Heart left ventricle (tissue), 16 donors: ENCODE measurements at regions not wholly inside any gene's neighbourhood (a gene's known extent, or its start where the extent isn't known, plus 50 kb on each side); places are given as distances from the start of the nearest gene placed in this dataset.
"Not testable (repeated sequence)": the region's sequence is repeated elsewhere in the genome, so short reads cannot be mapped to it uniquely, and the experiment has no call there.

ENCODE experiments used
- ATAC-seq, 4 donors: fragments of 200-7000 bp; cut with Tn5 transposase; one replicate each; pipeline ENCODE4 v1.9.1; 2020 to 2022; ENCODE audit warnings: moderate library complexity in 4 of 4, mild to moderate bottlenecking in 3 of 4, moderate number of reproducible peaks in 1 of 4
- DNase-seq, 5 donors: peaks; one replicate each; pipeline ENCODE4 v3.0.0-alpha.2; 2020
- H3K27ac ChIP-seq, 12 donors: fragments of 200-600 bp; sonication (generic) in 4 of 12; one replicate each; pipeline versions ENCODE4 v1.5.0 to v1.8.0; 2016 to 2022; ENCODE audit warnings: mild to moderate bottlenecking in 2 of 12
- H3K27me3 ChIP-seq, 9 donors: fragments of 200-600 bp; sonication (generic) in 2 of 9; one replicate each; pipeline versions ENCODE4 v1.5.1 to v1.8.0; 2016 to 2022; ENCODE audit warnings: mild to moderate bottlenecking in 3 of 9
- H3K36me3 ChIP-seq, 9 donors: fragments of 200-600 bp; sonication (generic) in 2 of 9; one replicate each; pipeline versions ENCODE4 v1.5.0 to v1.8.0; 2018 to 2022; ENCODE audit warnings: mild to moderate bottlenecking in 2 of 9
- H3K4me1 ChIP-seq, 12 donors: fragments of 200-600 bp; sonication (generic) in 4 of 12; one replicate each; pipeline versions ENCODE4 v1.5.0 to v1.8.0; 2016 to 2022; ENCODE audit warnings: mild to moderate bottlenecking in 3 of 12
- H3K4me3 ChIP-seq, 12 donors: fragments of 200-600 bp; sonication (generic) in 4 of 12; one replicate each; pipeline versions ENCODE4 v1.5.0 to v1.8.0; 2017 to 2022; ENCODE audit warnings: mild to moderate bottlenecking in 9 of 12, moderate library complexity in 4 of 12
- H3K9me3 ChIP-seq, 12 donors: fragments of 200-600 bp; sonication (generic) in 4 of 12; one replicate each; pipeline versions ENCODE4 v1.5.0 to v1.8.0; 2016 to 2022; ENCODE audit warnings: mild to moderate bottlenecking in 1 of 12
- CTCF ChIP-seq, 12 donors: fragments of 200-600 bp; sonication (generic) in 4 of 12; IDR thresholded peaks; one replicate each; pipeline versions ENCODE4 v1.5.0 to v1.8.0; 2018 to 2022; ENCODE audit warnings: antibody characterized with exemption in 12 of 12, mild to moderate bottlenecking in 5 of 12
- POLR2A ChIP-seq, 2 donors: fragments of 450-650 bp; IDR thresholded peaks; one replicate each; pipeline ENCODE4 v1.6.1; 2017; ENCODE audit warnings: antibody characterized with exemption in 2 of 2, mild to moderate bottlenecking in 2 of 2, moderate library complexity in 2 of 2
- WGBS, 4 donors: extraction: QIAGEN DNeasy Blood & Tissue Kit in 2 of 4; methylation state at CpG; one replicate each; pipeline versions ENCODE4 v1.1.5 to v1.1.7; 2013 to 2018; 5-methylcytosine and 5-hydroxymethylcytosine counted together
- intact Hi-C, 10 donors: fragments of 100-400 bp; cut with DNase I; formaldehyde crosslinking; loops; one replicate each; pipeline versions ENCODE4 v1.11.1 to v1.14.2; 2022
- donor health status: ischemic (EF 13 %, LVEDD 7.1; RV severe dilation, severe dysfunction).
- donor health status: healthy with polysubstance abuse.
- donor health status: DM: no; HTN: yes; CAD: no.
- donor health status: DM: no; HTN: no; CAD: no.
- donor health status: ischemic (EF 25% LVEDD 6.9; RV normal size, moderate dysfunction).
- donor health status: ischemic (EF 25% LVEDD 5.7; RV mildly dilated, moderate dysfunction).
- donor health status: healthy.
- donor health status: DM: yes; HTN: yes; CAD: no.
- donor health status: ischemic (EF 35%, LVEDD 5.7; RV mildly dilated, moderate dysfunction).
- donor health status: nonischemic (EF 11% LVEDD 7.7; RV severe dilation, severe dysfunction).
- donor health status: DM: yes; HTN: yes; CAD: no.
- donor health status: PGD.
- donor health status: ischemic (EF 29% LVEDD 5.4; RV normal size, mild dysfunction).
- donor health status: nonischemic (EF 23%, LVEDD 6.1; RV moderate dilation, normal function).

- peaks cover 0 to 54% (median 0%) of the 10 kb centered on the region in 9 donors for H3K27me3 ChIP-seq
- no peak for DNase-seq
- WGBS, 4 donors, result 36 to 58% (median 44%) methylated on average over 2 of the region's 2 CpGs
- no peak for TF ChIP-seq POLR2A (IDR thresholded peaks at IDR 0.05)
- no peak for TF ChIP-seq CTCF (IDR thresholded peaks at IDR 0.05)
- ATAC-seq, result no peak
- no peaks in the 10 kb centered on the region for H3K4me1 ChIP-seq
- no peak overlapping the region for H3K27ac ChIP-seq
- H3K36me3 ChIP-seq, result no peaks in the 10 kb centered on the region
- H3K4me3 ChIP-seq, result no peak overlapping the region
- intact Hi-C loops, result no loop called here
- no peaks in the 10 kb centered on the region for H3K9me3 ChIP-seq
These were observed 1015.1 kb downstream of the RPA4 start for GRCh38 chrX:97898798-97899197.

- Histone ChIP-seq H3K4me3 (no peak overlapping the region), H3K27me3 (peaks cover 0 to 66% (median 0%) of the 10 kb centered on the region in 9 donors), H3K36me3 (no peaks in the 10 kb centered on the region), H3K9me3 (peaks cover 0 to 18% (median 0%) of the 10 kb centered on the region in 12 donors), H3K27ac (no peak overlapping the region), H3K4me1 (no peaks in the 10 kb centered on the region)
- TF ChIP-seq POLR2A (IDR thresholded peaks at IDR 0.05) (no peak), CTCF (IDR thresholded peaks at IDR 0.05) (no peak)
- DNase-seq (no peak), ATAC-seq (no peak)
- 73 to 92% (median 84%) methylated on average over 1 of the region's 1 CpG for WGBS, 4 donors
- intact Hi-C loops, result no loop called here
These were observed 1024.1 kb downstream of the RPA4 start for GRCh38 chrX:97907791-97908190.

- no peak for ATAC-seq
- DNase-seq, result no peak
- H3K27me3 ChIP-seq, result peaks cover 0 to 62% (median 0%) of the 10 kb centered on the region in 9 donors
- H3K4me1 ChIP-seq, result no peaks in the 10 kb centered on the region
- H3K9me3 ChIP-seq, result peaks cover 0 to 18% (median 0%) of the 10 kb centered on the region in 12 donors
- H3K36me3 ChIP-seq, result no peaks in the 10 kb centered on the region
- H3K27ac ChIP-seq, result no peak overlapping the region
- intact Hi-C loops, result no loop called here
- no peak overlapping the region for H3K4me3 ChIP-seq
- TF ChIP-seq POLR2A (IDR thresholded peaks at IDR 0.05) (no peak), CTCF (IDR thresholded peaks at IDR 0.05) (no peak)
- 56 to 69% (median 66%) methylated on average over 3 of the region's 3 CpGs for WGBS, 4 donors
These were observed 1025.5 kb downstream of the RPA4 start for GRCh38 chrX:97909245-97909644.

- Histone ChIP-seq H3K27me3 (peaks cover 0 to 54% (median 0%) of the 10 kb centered on the region in 9 donors), H3K9me3 (peaks cover 0 to 19% (median 0%) of the 10 kb centered on the region in 12 donors)
- DNase-seq, intact Hi-C loops, ATAC-seq, H3K4me1 ChIP-seq, H3K27ac ChIP-seq, H3K4me3 ChIP-seq, H3K36me3 ChIP-seq: not testable (repeated sequence)
- WGBS, 4 donors, result 81 to 91% (median 91%) methylated on average over 7 to 10 of the region's 10 CpGs
These were observed 1031.7 kb downstream of the RPA4 start for GRCh38 chrX:97915390-97915789.

GRCh38 chrX:97921223-97921622 is 1037.5 kb downstream of the RPA4 start:
- H3K4me1 ChIP-seq, H3K36me3 ChIP-seq, H3K4me3 ChIP-seq, ATAC-seq, H3K27ac ChIP-seq, DNase-seq, intact Hi-C loops: not testable (repeated sequence)
- 88 to 92% (median 90%) methylated on average over 2 to 8 of the region's 8 CpGs for WGBS, 4 donors
- peaks cover 0 to 12% (median 0%) of the 10 kb centered on the region in 12 donors for H3K9me3 ChIP-seq
- peaks cover 0 to 19% (median 0%) of the 10 kb centered on the region in 9 donors for H3K27me3 ChIP-seq
